HepG2 (cell line): ENCODE measurements at regions not wholly inside any gene's neighbourhood (a gene's known extent, or its start where the extent isn't known, plus 50 kb on each side); places are given as distances from the start of the nearest gene placed in this dataset.
A peak's percentile ranks its signal among the peaks of the same experiment; 100 is the strongest.

ENCODE experiments used
- ATAC-seq: fragments of 200-7000 bp; cut with Tn5 transposase; 3 replicates; pipeline ENCODE4 v1.9.1; 2020; ENCODE audit warnings: mild to moderate bottlenecking, moderate library complexity
- BruUV-seq: library from RNA; stranded (reverse); fragments of 400-500 nt; replicated peaks from 2 replicates; lab custom pipeline; 2021; lab: Mats Ljungman, UMichigan
- CTCF ChIA-PET: fragments of 300-600 bp; formaldehyde crosslinking; extraction: SDS; loops from one replicate; lab custom pipeline; 2021; ENCODE audit warnings: low total read pairs, inconsistent platforms, low intra/inter-chr PET ratio; lab: Yijun Ruan, JAX
- POLR2A ChIA-PET: fragments of 350-600 bp; sonication (Branson Sonifier 250); formaldehyde crosslinking; loops from one replicate; lab custom pipeline; 2020; ENCODE audit warnings: antibody characterized with exemption, inconsistent platforms; lab: Yijun Ruan, JAX
- DNase-seq: peaks from one replicate; pipeline ENCODE4 v3.0.0-alpha.2; 2015; ENCODE audit warnings: low spot score
- FAIRE-seq: peaks from 3 replicates; lab custom pipeline; 2011; peaks lifted over from hg19 to GRCh38; lab: Jason Lieb, UNC
- H2AFZ ChIP-seq: one replicate; pipeline ENCODE4 v1.6.1; 2011; ENCODE audit warnings: low read length, inconsistent platforms
- H3K27ac ChIP-seq: fragments of 300-600 bp; 3 replicates; pipeline ENCODE4 v1.8.0; 2011; ENCODE audit warnings: mixed run types, mild to moderate bottlenecking, mixed read lengths, low read length, inconsistent platforms; ENCODE audit not compliant: insufficient read depth; ENCODE audit errors: extremely low read length
- H3K27me3 ChIP-seq, 2 experiments: fragments of 200-600 bp in 1 of 2; 2 replicates in 1 of 2; 3 replicates in 1 of 2; pipeline versions ENCODE4 v1.6.0 to v1.8.0; 2011; ENCODE audit warnings: low read length in 2 of 2, mild to moderate bottlenecking in 2 of 2, moderate library complexity in 2 of 2, inconsistent platforms in 1 of 2; ENCODE audit not compliant: insufficient read depth in 2 of 2, control insufficient read depth in 1 of 2
- H3K36me3 ChIP-seq, 2 experiments: fragments of 200-600 bp in 1 of 2; replicated peaks in 1 of 2; 2 replicates in 1 of 2; 3 replicates in 1 of 2; pipeline versions ENCODE4 v1.5.1 to v1.8.0; 2011; ENCODE audit warnings: low read length in 2 of 2, inconsistent platforms in 1 of 2; ENCODE audit not compliant: insufficient read depth in 2 of 2, control insufficient read depth in 1 of 2
- H3K4me1 ChIP-seq: 2 replicates; pipeline ENCODE4 v1.5.1; 2012; ENCODE audit warnings: low read length, inconsistent platforms; ENCODE audit not compliant: insufficient read depth
- H3K4me2 ChIP-seq: 2 replicates; pipeline ENCODE4 v1.6.0; 2011; ENCODE audit warnings: low read depth, low read length, inconsistent platforms
- H3K4me3 ChIP-seq, 3 experiments: fragments of 200-600 bp in 1 of 3; sonication (generic), shearing (Covaris generic) in 1 of 3; replicated peaks in 1 of 3; 2 replicates each; pipeline ENCODE4 v1.5.1; 2011 to 2016; ENCODE audit warnings: low read length in 3 of 3, inconsistent platforms in 2 of 3, low read depth in 2 of 3, mild to moderate bottlenecking in 2 of 3, control low read depth in 1 of 3, mixed read lengths in 1 of 3; ENCODE audit not compliant: insufficient read depth in 1 of 3
- H3K79me2 ChIP-seq: one replicate; pipeline ENCODE4 v1.6.1; 2011; ENCODE audit warnings: low read length, inconsistent platforms; ENCODE audit not compliant: insufficient read depth
- H3K9ac ChIP-seq: 2 replicates; pipeline ENCODE4 v1.6.0; 2011; ENCODE audit warnings: mild to moderate bottlenecking, low read depth, low read length, inconsistent platforms; ENCODE audit not compliant: insufficient read depth
- H3K9me3 ChIP-seq: 2 replicates; pipeline ENCODE4 v1.5.1; 2012; ENCODE audit warnings: mild to moderate bottlenecking, low read length
- H4K20me1 ChIP-seq: 2 replicates; pipeline ENCODE4 v1.6.0; 2011; ENCODE audit warnings: inconsistent platforms, mild to moderate bottlenecking, low read length, moderate library complexity; ENCODE audit not compliant: insufficient read depth
- CBX1 ChIP-seq: IDR thresholded peaks from one replicate; pipeline ENCODE4 v1.6.1; 2016; ENCODE audit warnings: antibody characterized with exemption, low read depth
- GATAD2A ChIP-seq: IDR thresholded peaks from 2 replicates; pipeline ENCODE4 v1.6.1; 2016
- HNF4A ChIP-seq: sonication (generic); formaldehyde crosslinking; IDR thresholded peaks from 2 replicates; pipeline ENCODE4 v1.4.0; 2020; ENCODE audit warnings: missing genetic modification reagents
- NCOA2 ChIP-seq: sonication (generic); formaldehyde crosslinking; IDR thresholded peaks from 2 replicates; pipeline ENCODE4 v1.8.0; 2022; ENCODE audit warnings: inconsistent platforms
- NCOR1 ChIP-seq: fragments of 200-600 bp; sonication (generic); IDR thresholded peaks from 2 replicates; pipeline ENCODE4 v1.7.0; 2017; ENCODE audit warnings: antibody characterized with exemption, low read length, borderline replicate concordance
- NFE2L2 ChIP-seq: fragments of 150-350 bp; IDR thresholded peaks from 2 replicates; pipeline ENCODE4 v1.6.1; 2014; ENCODE audit warnings: low read length
- ZNF10 ChIP-seq: sonication (generic); formaldehyde crosslinking; IDR thresholded peaks from 2 replicates; pipeline ENCODE4 v1.4.0; 2020; ENCODE audit warnings: mild to moderate bottlenecking, low read depth, missing genetic modification reagents, borderline replicate concordance
- ZNF556 ChIP-seq: sonication (generic); formaldehyde crosslinking; IDR thresholded peaks from 2 replicates; pipeline ENCODE4 v1.4.0; 2020; ENCODE audit warnings: mild to moderate bottlenecking, missing genetic modification reagents, borderline replicate concordance
- ZNF777 ChIP-seq: sonication (generic); formaldehyde crosslinking; IDR thresholded peaks from 2 replicates; pipeline ENCODE4 v1.4.0; 2020; ENCODE audit warnings: missing genetic modification reagents
- ZNF788 ChIP-seq: sonication (generic); formaldehyde crosslinking; IDR thresholded peaks from 2 replicates; pipeline ENCODE4 v1.5.0; 2020; ENCODE audit warnings: mild to moderate bottlenecking, missing genetic modification reagents, borderline replicate concordance
- ZNF850 ChIP-seq: sonication (generic); formaldehyde crosslinking; conservative IDR thresholded peaks from 2 replicates; pipeline ENCODE4 v1.9.0; 2021; ENCODE audit warnings: mild to moderate bottlenecking, missing genetic modification reagents
- WGBS: methylation state at CpG from one replicate; pipeline ENCODE4 v1.1.6; 2017; ENCODE audit warnings: low lambda C conversion rate; 5-methylcytosine and 5-hydroxymethylcytosine counted together
- in situ Hi-C: cut with HindIII; loops from 2 replicates; pipeline ENCODE4 v1.10.0; 2017; ENCODE audit warnings: low pct_unique_long_range_greater_than_20kb; ENCODE audit not compliant: extremely low pct_ligation_motif_present
- intact Hi-C: fragments of 100-400 bp; cut with micrococcal nuclease; formaldehyde crosslinking; loops from one replicate; pipeline ENCODE4 v1.10.0; 2022; ENCODE audit not compliant: unreplicated experiment
- TF ChIP-seq, protein P1 (sequence below): fragments of 450-650 bp; IDR thresholded peaks from 2 replicates; pipeline ENCODE4 v1.6.1; 2016
- TF ChIP-seq, protein P2 (sequence below): sonication (generic); formaldehyde crosslinking; IDR thresholded peaks from 2 replicates; pipeline ENCODE4 v1.4.0; 2020; ENCODE audit warnings: mild to moderate bottlenecking, missing genetic modification reagents
- TF ChIP-seq, protein P3 (sequence below): sonication (generic); formaldehyde crosslinking; IDR thresholded peaks from 2 replicates; pipeline ENCODE4 v1.5.1; 2020; ENCODE audit warnings: mild to moderate bottlenecking, missing genetic modification reagents, borderline replicate concordance

DNA sequence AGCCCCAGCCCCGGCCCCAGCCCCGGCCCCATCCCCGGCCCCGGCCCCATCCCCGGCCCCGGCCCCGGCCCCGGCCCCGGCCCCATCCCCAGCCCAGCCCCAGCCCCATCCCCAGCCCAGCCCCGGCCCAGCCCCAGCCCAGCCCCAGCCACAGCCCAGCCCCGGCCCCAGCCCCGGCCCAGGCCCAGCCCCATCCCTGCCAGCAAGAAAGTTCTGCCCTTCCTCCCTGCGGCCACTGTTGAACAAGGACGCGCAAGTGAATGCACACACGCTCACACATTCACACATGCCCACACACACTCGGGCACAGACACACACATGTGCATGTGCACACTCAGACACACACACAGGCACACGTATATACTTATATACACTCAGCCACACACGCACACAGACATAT is 287.0 kb downstream of the NDUFA10 start:
- no TSS peak for BruUV-seq
- no peak overlapping the region for H3K4me3 ChIP-seq
- no peaks in the 10 kb centered on the region for H3K4me1 ChIP-seq
- no peak overlapping the region for H3K4me2 ChIP-seq
- no peak for ATAC-seq
- in situ Hi-C loops, result no loop called here
- H2AFZ ChIP-seq, result no peak overlapping the region
- no peaks in the 10 kb centered on the region for H3K79me2 ChIP-seq
- intact Hi-C loops, result no loop called here
- no peak for FAIRE-seq
- 55% methylated on average over 19 of the region's 19 CpGs for WGBS
- H3K9ac ChIP-seq, result no peak overlapping the region
- DNase-seq, result no peak
- H4K20me1 ChIP-seq, result no peaks in the 10 kb centered on the region
- TF ChIP-seq ZNF556 (no peak), NCOA2 (CRISPR knock-in tag) (no peak), HNF4A (CRISPR knock-in tag) (no peak), ZNF777 (CRISPR knock-in tag) (no peak), ZNF850 (CRISPR knock-in tag) (no peak), NFE2L2 (no peak)
- TF ChIP-seq, protein P1, sequence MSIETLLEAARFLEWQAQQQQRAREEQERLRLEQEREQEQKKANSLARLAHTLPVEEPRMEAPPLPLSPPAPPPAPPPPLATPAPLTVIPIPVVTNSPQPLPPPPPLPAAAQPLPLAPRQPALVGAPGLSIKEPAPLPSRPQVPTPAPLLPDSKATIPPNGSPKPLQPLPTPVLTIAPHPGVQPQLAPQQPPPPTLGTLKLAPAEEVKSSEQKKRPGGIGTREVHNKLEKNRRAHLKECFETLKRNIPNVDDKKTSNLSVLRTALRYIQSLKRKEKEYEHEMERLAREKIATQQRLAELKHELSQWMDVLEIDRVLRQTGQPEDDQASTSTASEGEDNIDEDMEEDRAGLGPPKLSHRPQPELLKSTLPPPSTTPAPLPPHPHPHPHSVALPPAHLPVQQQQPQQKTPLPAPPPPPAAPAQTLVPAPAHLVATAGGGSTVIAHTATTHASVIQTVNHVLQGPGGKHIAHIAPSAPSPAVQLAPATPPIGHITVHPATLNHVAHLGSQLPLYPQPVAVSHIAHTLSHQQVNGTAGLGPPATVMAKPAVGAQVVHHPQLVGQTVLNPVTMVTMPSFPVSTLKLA, result peak; percentile 77
- TF ChIP-seq, protein P2, sequence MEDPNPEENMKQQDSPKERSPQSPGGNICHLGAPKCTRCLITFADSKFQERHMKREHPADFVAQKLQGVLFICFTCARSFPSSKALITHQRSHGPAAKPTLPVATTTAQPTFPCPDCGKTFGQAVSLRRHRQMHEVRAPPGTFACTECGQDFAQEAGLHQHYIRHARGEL, result no peak
- H3K9me3 ChIP-seq, result no peaks in the 10 kb centered on the region
- ChIA-PET POLR2A (no interaction called here), CTCF (no interaction called here)
- no peak overlapping the region for H3K27ac ChIP-seq
- H3K36me3 ChIP-seq, result no peaks in the 10 kb centered on the region
- peaks cover 12 to 50% of the 10 kb centered on the region in 2 experiments for H3K27me3 ChIP-seq

DNA sequence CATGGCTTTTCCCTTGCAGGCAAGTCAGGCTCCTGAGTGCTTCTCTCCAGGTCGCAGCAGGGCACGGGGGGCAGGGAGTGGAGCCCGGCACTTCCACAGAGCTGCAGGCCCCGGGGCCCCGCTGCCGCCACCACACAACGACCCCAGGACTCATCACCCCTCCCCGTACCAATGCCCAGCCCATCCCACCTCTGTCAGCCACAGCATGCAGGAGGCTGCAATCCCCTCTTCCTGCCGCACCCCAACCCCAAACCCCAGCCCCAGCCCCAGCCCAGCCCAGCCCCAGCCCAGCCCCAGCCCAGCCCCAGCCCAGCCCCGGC is 288.0 kb downstream of the NDUFA10 start:
- WGBS, result no CpG with 5 or more reads among the region's 10 CpGs
- H3K4me3 ChIP-seq, result no peak overlapping the region
- CTCF ChIA-PET, result no interaction called here
- TF ChIP-seq ZNF788 (CRISPR knock-in tag) (no peak), ZNF10 (CRISPR knock-in tag) (no peak), NCOR1 (no peak), CBX1 (no peak), GATAD2A (CRISPR knock-in tag) (no peak)
- TF ChIP-seq, protein P3, sequence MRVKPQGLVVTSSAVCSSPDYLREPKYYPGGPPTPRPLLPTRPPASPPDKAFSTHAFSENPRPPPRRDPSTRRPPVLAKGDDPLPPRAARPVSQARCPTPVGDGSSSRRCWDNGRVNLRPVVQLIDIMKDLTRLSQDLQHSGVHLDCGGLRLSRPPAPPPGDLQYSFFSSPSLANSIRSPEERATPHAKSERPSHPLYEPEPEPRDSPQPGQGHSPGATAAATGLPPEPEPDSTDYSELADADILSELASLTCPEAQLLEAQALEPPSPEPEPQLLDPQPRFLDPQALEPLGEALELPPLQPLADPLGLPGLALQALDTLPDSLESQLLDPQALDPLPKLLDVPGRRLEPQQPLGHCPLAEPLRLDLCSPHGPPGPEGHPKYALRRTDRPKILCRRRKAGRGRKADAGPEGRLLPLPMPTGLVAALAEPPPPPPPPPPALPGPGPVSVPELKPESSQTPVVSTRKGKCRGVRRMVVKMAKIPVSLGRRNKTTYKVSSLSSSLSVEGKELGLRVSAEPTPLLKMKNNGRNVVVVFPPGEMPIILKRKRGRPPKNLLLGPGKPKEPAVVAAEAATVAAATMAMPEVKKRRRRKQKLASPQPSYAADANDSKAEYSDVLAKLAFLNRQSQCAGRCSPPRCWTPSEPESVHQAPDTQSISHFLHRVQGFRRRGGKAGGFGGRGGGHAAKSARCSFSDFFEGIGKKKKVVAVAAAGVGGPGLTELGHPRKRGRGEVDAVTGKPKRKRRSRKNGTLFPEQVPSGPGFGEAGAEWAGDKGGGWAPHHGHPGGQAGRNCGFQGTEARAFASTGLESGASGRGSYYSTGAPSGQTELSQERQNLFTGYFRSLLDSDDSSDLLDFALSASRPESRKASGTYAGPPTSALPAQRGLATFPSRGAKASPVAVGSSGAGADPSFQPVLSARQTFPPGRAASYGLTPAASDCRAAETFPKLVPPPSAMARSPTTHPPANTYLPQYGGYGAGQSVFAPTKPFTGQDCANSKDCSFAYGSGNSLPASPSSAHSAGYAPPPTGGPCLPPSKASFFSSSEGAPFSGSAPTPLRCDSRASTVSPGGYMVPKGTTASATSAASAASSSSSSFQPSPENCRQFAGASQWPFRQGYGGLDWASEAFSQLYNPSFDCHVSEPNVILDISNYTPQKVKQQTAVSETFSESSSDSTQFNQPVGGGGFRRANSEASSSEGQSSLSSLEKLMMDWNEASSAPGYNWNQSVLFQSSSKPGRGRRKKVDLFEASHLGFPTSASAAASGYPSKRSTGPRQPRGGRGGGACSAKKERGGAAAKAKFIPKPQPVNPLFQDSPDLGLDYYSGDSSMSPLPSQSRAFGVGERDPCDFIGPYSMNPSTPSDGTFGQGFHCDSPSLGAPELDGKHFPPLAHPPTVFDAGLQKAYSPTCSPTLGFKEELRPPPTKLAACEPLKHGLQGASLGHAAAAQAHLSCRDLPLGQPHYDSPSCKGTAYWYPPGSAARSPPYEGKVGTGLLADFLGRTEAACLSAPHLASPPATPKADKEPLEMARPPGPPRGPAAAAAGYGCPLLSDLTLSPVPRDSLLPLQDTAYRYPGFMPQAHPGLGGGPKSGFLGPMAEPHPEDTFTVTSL (CRISPR knock-in tag), result no peak

More for the DNA sequence above, 288.0 kb downstream of the NDUFA10 start:
- no peak overlapping the region for H3K4me2 ChIP-seq
- H3K9ac ChIP-seq, result no peak overlapping the region
- POLR2A ChIA-PET, result no interaction called here
- no peaks in the 10 kb centered on the region for H3K79me2 ChIP-seq
- FAIRE-seq (no peak), ATAC-seq (no peak), DNase-seq (no peak)
- no peaks in the 10 kb centered on the region for H3K4me1 ChIP-seq
- no TSS peak for BruUV-seq
- H2AFZ ChIP-seq, result no peak overlapping the region
- intact Hi-C loops, result no loop called here
- no peaks in the 10 kb centered on the region for H4K20me1 ChIP-seq
- H3K27ac ChIP-seq, result no peak overlapping the region
- no peaks in the 10 kb centered on the region for H3K36me3 ChIP-seq
- in situ Hi-C loops, result no loop called here
- no peaks in the 10 kb centered on the region for H3K9me3 ChIP-seq
- H3K27me3 ChIP-seq, result peaks cover 14 to 40% of the 10 kb centered on the region in 2 experiments
